ENCODE measurements at regions not wholly inside any gene's neighbourhood (a gene's known extent, or its start where the extent isn't known, plus 50 kb on each side); places are given as distances from the start of the nearest gene placed in this dataset.

DNA sequence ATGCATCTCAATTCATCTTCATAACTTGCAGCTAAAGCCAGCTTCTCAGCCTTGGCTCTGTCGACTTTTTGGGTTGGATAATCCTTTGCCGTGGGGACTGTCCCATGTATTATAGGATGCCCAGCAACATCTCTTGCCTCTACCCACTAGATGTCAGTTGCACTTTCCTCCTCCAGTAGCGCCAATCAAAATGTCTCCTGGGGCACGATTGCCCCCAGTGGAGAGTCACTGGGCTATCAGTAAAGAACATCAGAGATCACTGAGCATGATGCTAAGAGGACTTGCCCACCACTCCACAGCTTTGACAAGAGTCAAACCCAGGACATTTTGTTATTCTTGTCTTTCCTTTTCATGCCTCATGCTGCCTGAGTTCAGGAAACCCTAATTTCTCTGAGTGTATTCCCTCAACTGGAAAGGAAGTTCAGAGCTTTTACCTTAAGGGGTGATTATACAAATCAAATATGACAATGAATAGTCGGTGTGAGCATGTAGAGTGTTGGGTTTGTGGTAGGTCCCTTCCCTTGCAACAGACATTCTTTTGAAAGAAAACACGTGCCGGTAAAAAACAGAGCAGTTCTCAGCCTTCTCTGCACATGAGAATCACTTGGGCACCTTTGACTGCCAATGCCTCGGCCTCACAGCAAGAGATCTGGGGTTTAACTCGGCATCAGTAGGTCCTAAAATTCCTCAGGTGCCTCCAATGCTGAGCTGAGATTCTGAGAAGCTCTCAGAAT, 980.6 kb downstream of the VRK1 start:
- ATAC-seq (ENCODE audit: low read depth) (no peak), DNase-seq (no peak)
- no TSS peak for BruUV-seq (replicated peaks)
- no peak overlapping the region for H3K18ac ChIP-seq (ENCODE audit: low read depth, low read length)
- dilution Hi-C loops (cut with HindIII; ENCODE audit: low sequenced_read_pairs, unreplicated experiment) (no loop called here), in situ Hi-C loops (cut with MboI; ENCODE audit: low sequenced_read_pairs) (no loop called here), intact Hi-C loops (cut with micrococcal nuclease) (no loop called here)
- H3K9me1 ChIP-seq (ENCODE audit: insufficient read depth, low read length), result no peaks in the 10 kb centered on the region
- POLR2A ChIA-PET (ENCODE audit: unreplicated experiment), result no interaction called here
- H2AFZ ChIP-seq (replicated peaks; ENCODE audit: low read length, poor library complexity), result no peak overlapping the region
- H2BK20ac ChIP-seq (ENCODE audit: low read depth, low read length), result no peak overlapping the region
- no peak overlapping the region for H4K8ac ChIP-seq (ENCODE audit: low read depth in 2 of 2, low read length in 2 of 2)
- H3K27me3 ChIP-seq (ENCODE audit: control insufficient read depth, insufficient read depth, low read length), result no peaks in the 10 kb centered on the region
- no peak overlapping the region for H3K23ac ChIP-seq (ENCODE audit: low read depth, low read length)
- 83% methylated on average over 1 of the region's 9 CpGs; no CpG with 5 or more reads in 1 of the 2 experiments for WGBS, 2 experiments (ENCODE audit: extremely low coverage in 2 of 2, insufficient read length in 1 of 2)
- no peak overlapping the region for H3K4me2 ChIP-seq (ENCODE audit: low read depth, low read length)
- H2BK120ac ChIP-seq (ENCODE audit: low read depth, low read length), result no peak overlapping the region
- H3K4ac ChIP-seq (ENCODE audit: low read depth, low read length), result no peak overlapping the region
- H3K56ac ChIP-seq (ENCODE audit: extremely low read depth, insufficient read depth, low read length), result no peak overlapping the region
- no peak overlapping the region for H4K91ac ChIP-seq (ENCODE audit: insufficient read depth, low read depth, low read length)
- H2AK9ac ChIP-seq (replicated peaks; ENCODE audit: low read depth, low read length, poor library complexity), result no peak overlapping the region
- H3K4me1 ChIP-seq (ENCODE audit: control insufficient read depth, insufficient read depth, low read length), result no peaks in the 10 kb centered on the region
- no peak overlapping the region for H2BK15ac ChIP-seq (ENCODE audit: low read depth, low read length)
- no peak overlapping the region for H2BK5ac ChIP-seq (ENCODE audit: low read depth, low read length, poor library complexity, severe bottlenecking)
- no peaks in the 10 kb centered on the region for H4K20me1 ChIP-seq (ENCODE audit: insufficient read depth, low read length)
- H3K4me3 ChIP-seq (ENCODE audit: insufficient read depth, low read depth, low read length), result no peak overlapping the region
- no peaks in the 10 kb centered on the region for H3K79me1 ChIP-seq (ENCODE audit: low read depth in 1 of 2, low read length in 2 of 2)
- no peak overlapping the region for H4K5ac ChIP-seq (ENCODE audit: low read depth, low read length)
- H3K9me3 ChIP-seq (ENCODE audit: control insufficient read depth, insufficient read depth, low read length), result peaks cover 39% of the 10 kb centered on the region
- no peak overlapping the region for H3K14ac ChIP-seq (replicated peaks; ENCODE audit: low read depth, low read length)
- CTCF ChIA-PET, result no interaction called here
- H3K27ac ChIP-seq (ENCODE audit: insufficient read depth, low read length), result no peak overlapping the region
- H3K9ac ChIP-seq (ENCODE audit: low read depth, low read length), result no peak overlapping the region
- TF ChIP-seq, protein P1, sequence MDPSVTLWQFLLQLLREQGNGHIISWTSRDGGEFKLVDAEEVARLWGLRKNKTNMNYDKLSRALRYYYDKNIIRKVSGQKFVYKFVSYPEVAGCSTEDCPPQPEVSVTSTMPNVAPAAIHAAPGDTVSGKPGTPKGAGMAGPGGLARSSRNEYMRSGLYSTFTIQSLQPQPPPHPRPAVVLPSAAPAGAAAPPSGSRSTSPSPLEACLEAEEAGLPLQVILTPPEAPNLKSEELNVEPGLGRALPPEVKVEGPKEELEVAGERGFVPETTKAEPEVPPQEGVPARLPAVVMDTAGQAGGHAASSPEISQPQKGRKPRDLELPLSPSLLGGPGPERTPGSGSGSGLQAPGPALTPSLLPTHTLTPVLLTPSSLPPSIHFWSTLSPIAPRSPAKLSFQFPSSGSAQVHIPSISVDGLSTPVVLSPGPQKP (IDR thresholded peaks at IDR 0.05; ENCODE audit: borderline replicate concordance, low read depth, low read length), result no peak
- TF ChIP-seq MAZ (IDR thresholded peaks at IDR 0.05; ENCODE audit: borderline replicate concordance, low read depth, low read length), result no peak
- TF ChIP-seq SMC3 (IDR thresholded peaks at IDR 0.05; ENCODE audit: low read depth, low read length), result no peak
- TF ChIP-seq POLR2A (IDR thresholded peaks at IDR 0.05; ENCODE audit: low read depth, low read length), result no peak
- no peak for TF ChIP-seq FOS (IDR thresholded peaks at IDR 0.05; ENCODE audit: low read depth, low read length)
- TF ChIP-seq, protein P2, sequence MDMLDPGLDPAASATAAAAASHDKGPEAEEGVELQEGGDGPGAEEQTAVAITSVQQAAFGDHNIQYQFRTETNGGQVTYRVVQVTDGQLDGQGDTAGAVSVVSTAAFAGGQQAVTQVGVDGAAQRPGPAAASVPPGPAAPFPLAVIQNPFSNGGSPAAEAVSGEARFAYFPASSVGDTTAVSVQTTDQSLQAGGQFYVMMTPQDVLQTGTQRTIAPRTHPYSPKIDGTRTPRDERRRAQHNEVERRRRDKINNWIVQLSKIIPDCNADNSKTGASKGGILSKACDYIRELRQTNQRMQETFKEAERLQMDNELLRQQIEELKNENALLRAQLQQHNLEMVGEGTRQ (IDR thresholded peaks at IDR 0.05; ENCODE audit: low read depth, low read length), result no peak
- no peak for TF ChIP-seq NFE2L2 (IDR thresholded peaks at IDR 0.05; ENCODE audit: low read depth, low read length)
- TF ChIP-seq MXI1 (IDR thresholded peaks at IDR 0.05; ENCODE audit: borderline replicate concordance, low read depth, low read length), result no peak
- no peak overlapping the region for H2AK5ac ChIP-seq (ENCODE audit: low read depth, low read length)
- H3K36me3 ChIP-seq (ENCODE audit: control insufficient read depth, insufficient read depth, low read length), result no peaks in the 10 kb centered on the region

Data from IMR-90 (cell line).